ENCODE measurements at regions not wholly inside any gene's neighbourhood (a gene's known extent, or its start where the extent isn't known, plus 50 kb on each side); places are given as distances from the start of the nearest gene placed in this dataset.

DNA sequence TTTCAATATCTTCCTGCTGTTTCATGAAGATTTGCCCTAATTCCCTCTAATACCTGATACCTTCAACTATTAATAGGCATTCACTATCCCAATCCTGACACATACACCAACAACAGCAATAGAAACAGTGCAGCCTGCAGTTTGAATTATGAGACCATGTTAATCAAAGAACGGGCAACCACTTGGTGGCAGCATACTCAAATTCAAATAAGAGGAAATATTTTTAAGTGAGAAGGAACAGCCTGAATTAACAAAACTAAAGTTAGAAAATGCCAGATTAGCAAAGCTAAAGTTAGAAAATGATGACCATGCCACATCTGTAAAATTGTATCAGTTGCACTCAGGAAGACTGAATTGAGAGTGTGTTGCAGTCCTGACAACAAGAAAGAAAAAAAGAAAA, 204.9 kb downstream of the SMARCA1 start:
- no peak overlapping the region for H2BK15ac ChIP-seq (ENCODE audit: low read depth, low read length)
- no peak overlapping the region for H2BK12ac ChIP-seq (ENCODE audit: insufficient read length, low read depth, low read length)
- no peaks in the 10 kb centered on the region for H3K4me1 Mint-ChIP-seq
- TF ChIP-seq, protein P1, sequence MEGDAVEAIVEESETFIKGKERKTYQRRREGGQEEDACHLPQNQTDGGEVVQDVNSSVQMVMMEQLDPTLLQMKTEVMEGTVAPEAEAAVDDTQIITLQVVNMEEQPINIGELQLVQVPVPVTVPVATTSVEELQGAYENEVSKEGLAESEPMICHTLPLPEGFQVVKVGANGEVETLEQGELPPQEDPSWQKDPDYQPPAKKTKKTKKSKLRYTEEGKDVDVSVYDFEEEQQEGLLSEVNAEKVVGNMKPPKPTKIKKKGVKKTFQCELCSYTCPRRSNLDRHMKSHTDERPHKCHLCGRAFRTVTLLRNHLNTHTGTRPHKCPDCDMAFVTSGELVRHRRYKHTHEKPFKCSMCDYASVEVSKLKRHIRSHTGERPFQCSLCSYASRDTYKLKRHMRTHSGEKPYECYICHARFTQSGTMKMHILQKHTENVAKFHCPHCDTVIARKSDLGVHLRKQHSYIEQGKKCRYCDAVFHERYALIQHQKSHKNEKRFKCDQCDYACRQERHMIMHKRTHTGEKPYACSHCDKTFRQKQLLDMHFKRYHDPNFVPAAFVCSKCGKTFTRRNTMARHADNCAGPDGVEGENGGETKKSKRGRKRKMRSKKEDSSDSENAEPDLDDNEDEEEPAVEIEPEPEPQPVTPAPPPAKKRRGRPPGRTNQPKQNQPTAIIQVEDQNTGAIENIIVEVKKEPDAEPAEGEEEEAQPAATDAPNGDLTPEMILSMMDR (conservative IDR thresholded peaks at IDR 0.05): peak; percentile 70
- DNase-seq: no peak
- no peak overlapping the region for H2BK5ac ChIP-seq (ENCODE audit: insufficient read length, low read length)
- no peak overlapping the region for H3K23ac ChIP-seq (ENCODE audit: insufficient read length, low read depth, low read length)
- H3K4me2 ChIP-seq (ENCODE audit: insufficient read depth, insufficient read length, low read length): no peak overlapping the region
- WGBS (ENCODE audit: extremely low coverage, insufficient read length, low lambda C conversion rate): no CpG with 5 or more reads among the region's 1 CpG
- H3K56ac ChIP-seq (ENCODE audit: insufficient read length, low read depth, low read length): no peak overlapping the region
- H3K9me3 Mint-ChIP-seq: no peaks in the 10 kb centered on the region
- no peak overlapping the region for H4K8ac ChIP-seq (replicated peaks; ENCODE audit: insufficient read length, low read depth, low read length)
- no peaks in the 10 kb centered on the region for H3K4me1 ChIP-seq (ENCODE audit: insufficient read depth, low read length)
- no peak overlapping the region for H2BK120ac ChIP-seq (ENCODE audit: low read depth, low read length, poor library complexity, severe bottlenecking)
- H3K9ac ChIP-seq (ENCODE audit: extremely low read depth, insufficient read length, low read length): no peak overlapping the region
- no peaks in the 10 kb centered on the region; the same call in 1 of the 2 replicates for H3K27me3 ChIP-seq (ENCODE audit: insufficient read depth, low read length)
- no peaks in the 10 kb centered on the region; a peak in 1 of 7 replicates for H3K36me3 Mint-ChIP-seq (ENCODE audit: insufficient read depth in 1 of 3, low read depth in 3 of 3)
- no peak overlapping the region for H4K91ac ChIP-seq (ENCODE audit: insufficient read length, low read depth, low read length)
- H3K79me1 ChIP-seq (ENCODE audit: insufficient read depth, low read depth, low read length, poor library complexity, severe bottlenecking): no peaks in the 10 kb centered on the region
- H2AK5ac ChIP-seq (ENCODE audit: insufficient read length, low read length): no peak overlapping the region
- H3T11ph ChIP-seq (ENCODE audit: low read length): no peak overlapping the region
- H3K4me3 Mint-ChIP-seq: no peak overlapping the region
- no peaks in the 10 kb centered on the region for H4K20me1 ChIP-seq (ENCODE audit: control insufficient read depth, insufficient read depth, insufficient read length)
- H2AFZ ChIP-seq (ENCODE audit: low read length): no peak overlapping the region
- peaks cover 59% of the 10 kb centered on the region for H3K27me3 Mint-ChIP-seq (ENCODE audit: low read depth)
- no peak overlapping the region for H3K27ac ChIP-seq (ENCODE audit: insufficient read length, low read depth, low read length)
- no peaks in the 10 kb centered on the region for H3K79me2 ChIP-seq (ENCODE audit: insufficient read depth, low read length)
- no peak overlapping the region for H4K5ac ChIP-seq (ENCODE audit: insufficient read length, low read depth, low read length)
- no peaks in the 10 kb centered on the region for H3K23me2 ChIP-seq (ENCODE audit: insufficient read length, low read depth, low read length, poor library complexity, severe bottlenecking)
- H3K4ac ChIP-seq (ENCODE audit: low read depth, low read length): no peak overlapping the region
- no peak overlapping the region for H3K18ac ChIP-seq (ENCODE audit: insufficient read length, low read depth, low read length)
- H2BK20ac ChIP-seq (ENCODE audit: low read depth, low read length, poor library complexity, severe bottlenecking): no peak overlapping the region
- H3K9me3 ChIP-seq (ENCODE audit: control insufficient read depth, low read depth, low read length): no peaks in the 10 kb centered on the region
- no peak overlapping the region for H3K27ac Mint-ChIP-seq
- H3K14ac ChIP-seq (ENCODE audit: insufficient read depth, low read length): no peak overlapping the region

Data from H9 (cell line).